H9 (cell line): ENCODE measurements at regions not wholly inside any gene's neighbourhood (a gene's known extent, or its start where the extent isn't known, plus 50 kb on each side); places are given as distances from the start of the nearest gene placed in this dataset.

Source experiments
- DNase-seq: peaks from one replicate; pipeline ENCODE4 v3.0.0-alpha.2; 2017
- H2AFZ ChIP-seq: one replicate; pipeline ENCODE4 v1.6.1; 2013; ENCODE audit warnings: mild to moderate bottlenecking, low read length, control low read depth, moderate library complexity
- H2AK5ac ChIP-seq: 2 replicates; pipeline ENCODE4 v1.6.1; 2013; ENCODE audit warnings: low read length, control low read depth, mixed read lengths; ENCODE audit not compliant: insufficient read length
- H2BK120ac ChIP-seq: one replicate; pipeline ENCODE4 v1.6.1; 2013; ENCODE audit warnings: low read depth, mild to moderate bottlenecking, low read length, control low read depth, inconsistent platforms; ENCODE audit not compliant: poor library complexity, severe bottlenecking
- H2BK12ac ChIP-seq: 2 replicates; pipeline ENCODE4 v1.6.1; 2013; ENCODE audit warnings: low read length, control low read depth, mixed read lengths, low read depth; ENCODE audit not compliant: insufficient read length
- H2BK15ac ChIP-seq: 2 replicates; pipeline ENCODE4 v1.6.1; 2013; ENCODE audit warnings: low read depth, low read length, control low read depth
- H2BK20ac ChIP-seq: one replicate; pipeline ENCODE4 v1.6.1; 2013; ENCODE audit warnings: low read depth, mild to moderate bottlenecking, low read length, control low read depth, inconsistent platforms; ENCODE audit not compliant: poor library complexity, severe bottlenecking
- H2BK5ac ChIP-seq: 2 replicates; pipeline ENCODE4 v1.6.1; 2013; ENCODE audit warnings: low read length, control low read depth, mixed read lengths; ENCODE audit not compliant: insufficient read length
- H3K14ac ChIP-seq: 2 replicates; pipeline ENCODE4 v1.6.1; 2013; ENCODE audit warnings: low read length, control low read depth; ENCODE audit not compliant: insufficient read depth
- H3K18ac ChIP-seq: 2 replicates; pipeline ENCODE4 v1.6.1; 2013; ENCODE audit warnings: low read depth, mild to moderate bottlenecking, mixed read lengths, low read length, control low read depth; ENCODE audit not compliant: insufficient read length
- H3K23ac ChIP-seq: 2 replicates; pipeline ENCODE4 v1.6.1; 2013; ENCODE audit warnings: low read length, control low read depth, mixed read lengths, low read depth; ENCODE audit not compliant: insufficient read length
- H3K23me2 ChIP-seq: 2 replicates; pipeline ENCODE4 v1.6.1; 2013; ENCODE audit warnings: low read depth, mild to moderate bottlenecking, mixed read lengths, low read length, control low read depth; ENCODE audit not compliant: insufficient read length, poor library complexity, severe bottlenecking
- H3K27ac ChIP-seq: 2 replicates; pipeline ENCODE4 v1.5.1; 2013; ENCODE audit warnings: low read length, control low read depth, mixed read lengths, low read depth; ENCODE audit not compliant: insufficient read length
- H3K27me3 ChIP-seq: 2 replicates; pipeline ENCODE4 v1.6.1; 2013; ENCODE audit warnings: low read length, control low read depth, inconsistent platforms; ENCODE audit not compliant: insufficient read depth
- H3K4ac ChIP-seq: 2 replicates; pipeline ENCODE4 v1.6.1; 2013; ENCODE audit warnings: low read depth, mild to moderate bottlenecking, control low read depth, inconsistent platforms, low read length, moderate library complexity
- H3K4me1 ChIP-seq: 2 replicates; pipeline ENCODE4 v1.6.1; 2013; ENCODE audit warnings: low read length, control low read depth, inconsistent platforms; ENCODE audit not compliant: insufficient read depth
- H3K4me2 ChIP-seq: 2 replicates; pipeline ENCODE4 v1.6.1; 2013; ENCODE audit warnings: low read length, control low read depth, mixed read lengths; ENCODE audit not compliant: insufficient read length, insufficient read depth
- H3K56ac ChIP-seq: 2 replicates; pipeline ENCODE4 v1.6.1; 2013; ENCODE audit warnings: low read depth, mild to moderate bottlenecking, mixed read lengths, low read length, control low read depth; ENCODE audit not compliant: insufficient read length
- H3K79me1 ChIP-seq: 2 replicates; pipeline ENCODE4 v1.6.1; 2013; ENCODE audit warnings: low read depth, mild to moderate bottlenecking, moderate library complexity, low read length, control low read depth, inconsistent platforms; ENCODE audit not compliant: insufficient read depth, poor library complexity, severe bottlenecking
- H3K79me2 ChIP-seq: 2 replicates; pipeline ENCODE4 v1.6.1; 2013; ENCODE audit warnings: low read length, control low read depth, inconsistent platforms; ENCODE audit not compliant: insufficient read depth
- H3K9ac ChIP-seq: 2 replicates; pipeline ENCODE4 v1.6.1; 2013; ENCODE audit warnings: low read length, control low read depth, mixed read lengths; ENCODE audit not compliant: insufficient read length; ENCODE audit errors: extremely low read depth
- H3K9me3 ChIP-seq: one replicate; pipeline ENCODE4 v1.6.1; 2013; ENCODE audit warnings: low read depth, low read length, inconsistent platforms; ENCODE audit not compliant: control insufficient read depth
- H3T11ph ChIP-seq: one replicate; pipeline ENCODE4 v1.6.1; 2013; ENCODE audit warnings: mild to moderate bottlenecking, low read length, control low read depth, inconsistent platforms
- H4K20me1 ChIP-seq: one replicate; pipeline ENCODE4 v1.6.1; 2013; ENCODE audit not compliant: control insufficient read depth, insufficient read length, insufficient read depth
- H4K5ac ChIP-seq: 2 replicates; pipeline ENCODE4 v1.6.1; 2013; ENCODE audit warnings: low read depth, mild to moderate bottlenecking, mixed read lengths, low read length, control low read depth; ENCODE audit not compliant: insufficient read length
- H4K8ac ChIP-seq: replicated peaks from 2 replicates; pipeline ENCODE4 v1.6.1; 2013; ENCODE audit warnings: low read length, control low read depth, mixed read lengths, low read depth; ENCODE audit not compliant: insufficient read length
- H4K91ac ChIP-seq: 2 replicates; pipeline ENCODE4 v1.6.1; 2013; ENCODE audit warnings: low read depth, mild to moderate bottlenecking, moderate library complexity, mixed read lengths, low read length, control low read depth; ENCODE audit not compliant: insufficient read length
- H3K27ac Mint-ChIP-seq, 3 experiments: 2 replicates in 2 of 3; 3 replicates in 1 of 3; pipeline ENCODE4 v1.8.0; 2020 to 2021; ENCODE audit warnings: mixed read lengths in 3 of 3, mild to moderate bottlenecking in 1 of 3, moderate library complexity in 1 of 3
- H3K27me3 Mint-ChIP-seq: 2 replicates; pipeline ENCODE4 v1.8.0; 2021; ENCODE audit warnings: low read depth, mild to moderate bottlenecking, moderate library complexity, mixed read lengths
- H3K36me3 Mint-ChIP-seq, 3 experiments: 2 replicates in 2 of 3; 3 replicates in 1 of 3; pipeline ENCODE4 v1.8.0; 2020 to 2021; ENCODE audit warnings: low read depth in 3 of 3, mixed read lengths in 3 of 3; ENCODE audit not compliant: insufficient read depth in 1 of 3
- H3K4me1 Mint-ChIP-seq, 2 experiments: 2 replicates each; pipeline ENCODE4 v1.8.0; 2020; ENCODE audit warnings: mixed read lengths in 2 of 2
- H3K4me3 Mint-ChIP-seq, 2 experiments: 2 replicates in 1 of 2; 3 replicates in 1 of 2; pipeline ENCODE4 v1.8.0; 2020 to 2021; ENCODE audit warnings: mild to moderate bottlenecking in 2 of 2, mixed read lengths in 2 of 2, moderate library complexity in 1 of 2
- H3K9me3 Mint-ChIP-seq, 2 experiments: 2 replicates in 1 of 2; 3 replicates in 1 of 2; pipeline ENCODE4 v1.8.0; 2020; ENCODE audit warnings: mild to moderate bottlenecking in 2 of 2, mixed read lengths in 2 of 2, moderate library complexity in 1 of 2
- CTCF ChIP-seq: fragments of 200-600 bp; sonication (generic); conservative IDR thresholded peaks from 3 replicates; pipeline ENCODE4 v1.8.0; 2021; ENCODE audit warnings: antibody characterized with exemption, mild to moderate bottlenecking
- WGBS: extraction: QIAGEN DNeasy Blood & Tissue Kit; methylation state at CpG from one replicate; pipeline ENCODE4 v1.1.7; 2013; ENCODE audit warnings: missing lambda C conversion rate, low lambda C conversion rate, mixed read lengths; ENCODE audit not compliant: insufficient read length; ENCODE audit errors: extremely low coverage; 5-methylcytosine and 5-hydroxymethylcytosine counted together

DNA sequence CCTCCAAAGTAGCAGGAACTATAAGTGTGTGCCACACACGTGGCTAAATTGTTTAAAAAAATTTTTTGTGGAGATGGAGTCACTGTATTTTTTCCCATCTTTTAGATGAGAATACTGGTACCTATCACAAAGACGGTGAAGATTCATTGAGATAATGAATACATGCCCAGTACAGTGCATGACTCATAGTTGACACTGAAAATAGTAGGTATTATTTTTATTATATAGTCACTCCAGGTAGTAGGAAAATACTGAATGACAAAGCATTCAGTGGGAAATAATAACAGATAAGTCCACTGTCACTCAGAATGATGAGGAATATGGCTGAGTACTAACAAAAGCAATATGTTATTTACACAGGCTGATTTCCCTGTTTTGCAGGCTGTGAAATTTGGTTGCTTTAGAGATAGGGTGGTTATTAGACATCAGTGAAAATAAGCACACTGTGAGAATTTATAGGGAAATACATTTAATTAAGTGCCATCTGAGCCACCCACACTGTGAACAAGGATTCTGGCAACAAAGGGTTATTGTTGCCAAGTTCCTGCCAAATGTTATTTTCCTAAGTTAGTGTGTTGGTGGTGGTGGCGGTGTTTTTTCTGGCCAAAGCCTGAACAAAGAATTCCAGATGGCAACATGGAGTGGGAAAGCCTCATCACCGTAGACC lies 129.8 kb upstream of the FOXQ1 start:
- H4K20me1 ChIP-seq: no peaks in the 10 kb centered on the region
- no peak for DNase-seq
- no peaks in the 10 kb centered on the region for H3K79me2 ChIP-seq
- no peaks in the 10 kb centered on the region for H3K27me3 ChIP-seq
- H2BK12ac ChIP-seq: no peak overlapping the region
- no peak overlapping the region for H3K4me2 ChIP-seq
- H3K9me3 ChIP-seq: no peaks in the 10 kb centered on the region
- Mint-ChIP-seq H3K36me3 (no peaks in the 10 kb centered on the region), H3K9me3 (no peaks in the 10 kb centered on the region), H3K4me3 (no peak overlapping the region), H3K27ac (no peak overlapping the region), H3K27me3 (peaks cover 2% of the 10 kb centered on the region; the same call in 1 of the 2 replicates), H3K4me1 (no peaks in the 10 kb centered on the region)
- H3T11ph ChIP-seq: no peak overlapping the region
- no peak overlapping the region for H2AK5ac ChIP-seq
- H2BK20ac ChIP-seq: no peak overlapping the region
- no peak overlapping the region for H4K5ac ChIP-seq
- H3K4ac ChIP-seq: no peak overlapping the region
- H2BK5ac ChIP-seq: no peak overlapping the region
- no peaks in the 10 kb centered on the region for H3K4me1 ChIP-seq
- no peak overlapping the region for H3K27ac ChIP-seq
- TF ChIP-seq CTCF: no peak
- no peak overlapping the region for H3K9ac ChIP-seq
- no peak overlapping the region for H2BK120ac ChIP-seq
- no CpG with 5 or more reads among the region's 4 CpGs for WGBS
- H4K8ac ChIP-seq: no peak overlapping the region
- H4K91ac ChIP-seq: no peak overlapping the region
- no peak overlapping the region for H3K14ac ChIP-seq
- no peak overlapping the region for H3K23ac ChIP-seq
- H2BK15ac ChIP-seq: no peak overlapping the region
- no peaks in the 10 kb centered on the region for H3K79me1 ChIP-seq
- no peak overlapping the region for H2AFZ ChIP-seq
- no peaks in the 10 kb centered on the region for H3K23me2 ChIP-seq
- no peak overlapping the region for H3K56ac ChIP-seq
- H3K18ac ChIP-seq: no peak overlapping the region
